ENCODE measurements at regions not wholly inside any gene's neighbourhood (a gene's known extent, or its start where the extent isn't known, plus 50 kb on each side); places are given as distances from the start of the nearest gene placed in this dataset.

DNA sequence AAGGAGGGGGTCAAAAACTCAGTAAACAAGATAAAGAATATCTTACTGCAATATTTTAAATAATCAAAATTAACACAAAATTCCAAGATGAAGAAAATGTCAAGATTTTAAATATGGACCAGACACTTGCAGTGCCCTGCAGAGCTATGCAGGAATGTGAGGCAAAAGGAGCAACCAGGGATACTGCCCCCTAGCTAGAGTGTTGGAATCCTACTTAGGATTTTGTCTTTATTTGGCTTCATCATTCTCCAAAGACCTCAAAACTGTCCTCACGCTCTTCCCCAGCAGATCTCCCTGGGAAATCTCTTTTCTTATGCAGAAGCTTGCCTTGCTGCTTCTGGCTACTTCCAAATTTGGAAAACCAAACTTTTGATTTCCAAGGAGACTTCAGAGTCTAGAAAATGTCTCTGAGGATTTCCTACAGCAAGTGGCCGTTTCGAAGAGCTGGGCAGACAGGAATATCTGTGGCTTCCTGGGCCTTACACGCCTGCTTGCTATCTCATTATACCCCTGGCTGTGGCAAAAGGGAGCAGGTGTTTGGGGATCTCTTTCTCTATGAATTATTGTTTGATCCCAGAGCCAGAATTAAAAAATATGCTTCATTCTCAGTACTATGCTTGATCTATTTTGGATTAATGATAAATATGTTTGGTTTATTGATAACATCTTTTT is 232.2 kb upstream of the BMPER start:
- Mint-ChIP-seq H3K27me3 (ENCODE audit: unreplicated experiment) (peaks cover 2% of the 10 kb centered on the region), H3K36me3 (ENCODE audit: unreplicated experiment) (no peaks in the 10 kb centered on the region), H3K4me1 (ENCODE audit: low read depth, unreplicated experiment) (peaks cover 13% of the 10 kb centered on the region), H3K9me3 (ENCODE audit: unreplicated experiment) (no peaks in the 10 kb centered on the region), H3K27ac (ENCODE audit: unreplicated experiment) (no peak overlapping the region), H3K4me3 (ENCODE audit: unreplicated experiment) (no peak overlapping the region)
- TF ChIP-seq, protein P1, sequence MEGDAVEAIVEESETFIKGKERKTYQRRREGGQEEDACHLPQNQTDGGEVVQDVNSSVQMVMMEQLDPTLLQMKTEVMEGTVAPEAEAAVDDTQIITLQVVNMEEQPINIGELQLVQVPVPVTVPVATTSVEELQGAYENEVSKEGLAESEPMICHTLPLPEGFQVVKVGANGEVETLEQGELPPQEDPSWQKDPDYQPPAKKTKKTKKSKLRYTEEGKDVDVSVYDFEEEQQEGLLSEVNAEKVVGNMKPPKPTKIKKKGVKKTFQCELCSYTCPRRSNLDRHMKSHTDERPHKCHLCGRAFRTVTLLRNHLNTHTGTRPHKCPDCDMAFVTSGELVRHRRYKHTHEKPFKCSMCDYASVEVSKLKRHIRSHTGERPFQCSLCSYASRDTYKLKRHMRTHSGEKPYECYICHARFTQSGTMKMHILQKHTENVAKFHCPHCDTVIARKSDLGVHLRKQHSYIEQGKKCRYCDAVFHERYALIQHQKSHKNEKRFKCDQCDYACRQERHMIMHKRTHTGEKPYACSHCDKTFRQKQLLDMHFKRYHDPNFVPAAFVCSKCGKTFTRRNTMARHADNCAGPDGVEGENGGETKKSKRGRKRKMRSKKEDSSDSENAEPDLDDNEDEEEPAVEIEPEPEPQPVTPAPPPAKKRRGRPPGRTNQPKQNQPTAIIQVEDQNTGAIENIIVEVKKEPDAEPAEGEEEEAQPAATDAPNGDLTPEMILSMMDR (IDR thresholded peaks at IDR 0.05; ENCODE audit: partially characterized antibody, unreplicated experiment) = no peak
- no peak for DNase-seq

DNA sequence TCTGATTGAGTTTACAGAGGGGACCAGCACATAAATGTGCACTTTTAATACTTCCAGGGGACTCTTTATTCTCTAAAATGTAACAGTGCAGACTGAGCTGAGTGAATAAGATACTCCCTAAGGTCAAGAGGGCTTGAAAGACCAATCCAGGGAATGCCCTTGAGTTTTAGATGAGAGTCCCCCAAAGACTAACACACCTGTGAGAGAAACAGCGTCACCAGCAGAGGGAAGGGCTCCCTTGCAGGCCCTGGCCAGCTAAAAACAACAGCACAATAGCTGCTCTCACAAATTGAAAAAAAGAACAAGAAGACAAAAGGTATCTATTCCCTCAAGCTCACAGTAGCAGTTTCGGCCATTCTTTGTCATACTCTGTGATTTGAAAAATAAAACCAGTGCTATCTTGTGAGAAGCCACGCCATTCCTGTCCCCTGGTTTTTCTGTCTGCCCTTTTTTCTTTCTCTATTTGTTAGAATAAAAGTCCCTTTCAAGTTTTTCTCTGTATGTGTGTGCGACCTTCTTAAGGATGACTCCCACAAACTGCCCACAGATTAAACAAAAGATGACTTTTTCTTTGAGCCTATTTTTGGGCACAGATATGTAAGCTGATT is 230.4 kb upstream of the BMPER start:
- peaks cover 2% of the 10 kb centered on the region for H3K9me3 Mint-ChIP-seq (ENCODE audit: unreplicated experiment)
- H3K27me3 Mint-ChIP-seq (ENCODE audit: unreplicated experiment) = no peaks in the 10 kb centered on the region
- H3K4me3 Mint-ChIP-seq (ENCODE audit: unreplicated experiment) = no peak overlapping the region
- no peak for DNase-seq
- TF ChIP-seq, protein P1 (IDR thresholded peaks at IDR 0.05; ENCODE audit: partially characterized antibody, unreplicated experiment) = no peak
- H3K36me3 Mint-ChIP-seq (ENCODE audit: unreplicated experiment) = peaks cover 8% of the 10 kb centered on the region
- peak overlapping the region; percentile 14 for H3K27ac Mint-ChIP-seq (ENCODE audit: unreplicated experiment)
- H3K4me1 Mint-ChIP-seq (ENCODE audit: low read depth, unreplicated experiment) = peaks cover 11% of the 10 kb centered on the region

DNA sequence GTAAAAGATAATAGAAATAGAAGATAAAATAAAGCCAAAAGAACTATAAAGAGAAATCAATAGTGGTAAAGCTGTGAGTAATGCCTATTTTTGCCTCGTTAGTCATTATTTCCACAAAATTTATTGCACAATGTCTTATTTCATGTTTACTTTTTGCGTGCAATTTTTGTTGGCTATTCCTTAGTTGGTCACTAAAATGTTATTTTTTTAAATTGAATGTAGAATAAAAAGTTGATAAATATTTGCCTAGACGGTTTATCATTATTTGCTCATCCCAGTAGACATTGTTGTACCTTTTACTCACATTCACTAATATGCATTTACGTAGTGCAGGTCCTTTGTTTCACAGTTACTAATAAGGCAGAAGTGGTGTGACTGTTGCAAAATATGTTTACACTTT is 227.8 kb upstream of the BMPER start:
- no peak for DNase-seq
- peaks cover 4% of the 10 kb centered on the region for H3K9me3 Mint-ChIP-seq (ENCODE audit: unreplicated experiment)
- peaks cover 11% of the 10 kb centered on the region for H3K4me1 Mint-ChIP-seq (ENCODE audit: low read depth, unreplicated experiment)
- no peaks in the 10 kb centered on the region for H3K27me3 Mint-ChIP-seq (ENCODE audit: unreplicated experiment)
- no peak overlapping the region for H3K4me3 Mint-ChIP-seq (ENCODE audit: unreplicated experiment)
- H3K36me3 Mint-ChIP-seq (ENCODE audit: unreplicated experiment) = peaks cover 8% of the 10 kb centered on the region
- H3K27ac Mint-ChIP-seq (ENCODE audit: unreplicated experiment) = no peak overlapping the region
- TF ChIP-seq, protein P1 (IDR thresholded peaks at IDR 0.05; ENCODE audit: partially characterized antibody, unreplicated experiment) = no peak

DNA sequence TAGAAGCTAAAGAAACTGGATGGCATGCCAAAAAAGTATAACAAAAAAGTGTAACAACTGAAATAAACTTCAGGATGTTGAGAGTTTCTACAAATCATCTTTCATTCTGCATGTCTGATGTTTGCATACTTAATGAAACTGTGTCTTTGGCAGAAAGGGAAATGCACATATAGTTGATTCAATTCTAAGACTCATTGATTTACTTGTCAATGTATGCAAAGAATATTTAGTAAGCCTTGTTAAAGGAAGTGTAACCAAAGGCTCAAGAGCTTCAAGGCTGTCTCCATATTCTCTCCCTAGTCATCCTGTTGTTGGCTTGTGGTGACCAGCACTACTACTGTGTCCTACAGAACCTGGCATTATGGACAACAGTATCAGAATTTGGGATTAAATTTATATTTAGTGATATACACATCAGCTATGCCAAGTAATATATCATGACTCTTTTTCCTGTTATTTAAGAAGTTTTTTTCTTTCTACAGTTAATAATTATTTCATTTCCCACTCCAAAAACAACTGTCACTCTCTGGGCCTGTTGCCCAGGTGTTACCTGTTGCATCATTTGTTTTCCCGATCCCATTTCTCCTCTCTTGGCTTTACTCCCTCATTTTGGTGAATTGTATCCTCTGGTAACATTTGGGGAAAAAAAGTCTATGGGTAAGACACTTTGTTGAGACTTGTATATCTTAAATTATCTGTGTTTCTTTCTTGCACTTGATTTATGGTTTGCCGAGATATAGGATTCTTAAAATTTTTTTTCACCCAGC is 226.6 kb upstream of the BMPER start:
- DNase-seq = no peak
- no peaks in the 10 kb centered on the region for H3K27me3 Mint-ChIP-seq (ENCODE audit: unreplicated experiment)
- H3K36me3 Mint-ChIP-seq (ENCODE audit: unreplicated experiment) = peaks cover 8% of the 10 kb centered on the region
- TF ChIP-seq, protein P1 (IDR thresholded peaks at IDR 0.05; ENCODE audit: partially characterized antibody, unreplicated experiment) = no peak
- H3K27ac Mint-ChIP-seq (ENCODE audit: unreplicated experiment) = no peak overlapping the region
- H3K4me1 Mint-ChIP-seq (ENCODE audit: low read depth, unreplicated experiment) = peaks cover 11% of the 10 kb centered on the region
- H3K4me3 Mint-ChIP-seq (ENCODE audit: unreplicated experiment) = no peak overlapping the region
- peaks cover 4% of the 10 kb centered on the region for H3K9me3 Mint-ChIP-seq (ENCODE audit: unreplicated experiment)

DNA sequence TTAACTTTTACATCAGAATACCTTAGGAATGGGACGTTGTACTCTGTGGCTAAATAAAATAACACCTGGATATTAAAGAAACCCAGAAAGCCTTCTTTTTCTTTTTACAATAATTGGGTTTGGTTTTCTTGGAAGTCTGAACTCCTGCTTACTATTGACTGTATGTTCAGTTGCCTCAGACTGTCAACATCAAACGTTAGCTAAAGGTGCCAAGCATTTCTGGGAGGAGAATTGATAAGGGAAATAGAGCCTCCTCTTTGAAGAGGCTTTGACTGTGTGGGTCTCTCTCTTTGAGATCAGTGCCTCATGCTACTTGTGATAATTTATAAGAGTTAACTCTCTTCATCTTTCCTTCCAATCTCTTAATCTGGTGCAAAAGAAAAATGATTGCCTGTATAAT is 224.7 kb upstream of the BMPER start:
- TF ChIP-seq, protein P1 (IDR thresholded peaks at IDR 0.05; ENCODE audit: partially characterized antibody, unreplicated experiment) = no peak
- no peak overlapping the region for H3K27ac Mint-ChIP-seq (ENCODE audit: unreplicated experiment)
- no peak for DNase-seq
- peaks cover 8% of the 10 kb centered on the region for H3K36me3 Mint-ChIP-seq (ENCODE audit: unreplicated experiment)
- H3K4me1 Mint-ChIP-seq (ENCODE audit: low read depth, unreplicated experiment) = no peaks in the 10 kb centered on the region
- H3K27me3 Mint-ChIP-seq (ENCODE audit: unreplicated experiment) = no peaks in the 10 kb centered on the region
- no peak overlapping the region for H3K4me3 Mint-ChIP-seq (ENCODE audit: unreplicated experiment)
- peaks cover 4% of the 10 kb centered on the region for H3K9me3 Mint-ChIP-seq (ENCODE audit: unreplicated experiment)
